Left lobe of liver (tissue), 2 donors: ENCODE measurements at regions not wholly inside any gene's neighbourhood (a gene's known extent, or its start where the extent isn't known, plus 50 kb on each side); places are given as distances from the start of the nearest gene placed in this dataset.
"Not testable (repeated sequence)": the region's sequence is repeated elsewhere in the genome, so short reads cannot be mapped to it uniquely, and the experiment has no call there.

Experiments used
- ATAC-seq: fragments of 200-7000 bp; cut with Tn5 transposase; one replicate; pipeline ENCODE4 v1.9.1; 2020; ENCODE audit warnings: mild to moderate bottlenecking, moderate library complexity
- DNase-seq: peaks from one replicate; pipeline ENCODE4 v3.0.0-alpha.2; 2020; ENCODE audit warnings: low spot score
- donor health status: DM: no; HTN: no; CAD: no; lungs with moderate emphysema.
- donor health status: DM: no; HTN: yes; CAD: no.

DNA sequence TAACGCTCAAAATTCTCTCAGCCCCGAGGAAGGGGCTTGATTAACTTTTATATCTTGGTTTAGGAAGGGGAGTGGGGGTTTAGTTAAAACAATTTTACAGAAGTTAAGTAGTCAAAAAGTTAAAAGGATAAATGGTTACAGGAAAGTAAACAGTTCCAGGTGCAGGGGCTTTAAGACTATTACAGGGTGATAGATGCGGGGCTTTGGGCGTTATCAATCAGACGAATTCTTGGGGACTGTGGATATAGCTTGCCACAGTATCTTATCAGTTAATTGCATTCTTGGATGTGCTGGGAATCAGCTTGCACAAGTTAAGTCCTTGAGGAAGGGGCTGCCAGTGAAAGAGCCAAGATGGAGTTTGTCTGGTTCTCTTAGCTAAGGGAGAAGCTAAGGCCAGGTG lies 616.2 kb downstream of the XPNPEP1 start:
- DNase-seq = not testable (repeated sequence)

DNA sequence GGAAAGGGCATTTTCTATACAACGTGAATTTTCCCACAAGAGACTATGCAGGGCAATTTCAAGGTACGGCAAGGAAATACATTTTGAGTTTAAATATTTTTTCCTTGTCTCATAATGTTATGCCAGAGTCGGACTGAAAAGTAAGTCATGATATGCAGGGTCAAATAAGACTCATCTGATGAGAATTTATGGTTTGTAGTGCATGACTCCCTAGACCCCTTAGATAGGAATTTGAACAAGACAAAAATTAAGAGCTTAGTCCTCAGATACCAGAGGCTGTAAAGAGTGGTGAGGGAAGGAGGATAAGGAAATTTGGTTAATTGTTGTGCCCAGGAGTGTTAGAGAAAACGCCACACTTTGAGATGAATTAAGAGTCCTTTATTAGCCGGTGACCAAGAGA lies 616.6 kb downstream of the XPNPEP1 start:
- DNase-seq = no peak
- no peak for ATAC-seq

More for the DNA sequence above, 616.2 kb downstream of the XPNPEP1 start:
- ATAC-seq = not testable (repeated sequence)

DNA sequence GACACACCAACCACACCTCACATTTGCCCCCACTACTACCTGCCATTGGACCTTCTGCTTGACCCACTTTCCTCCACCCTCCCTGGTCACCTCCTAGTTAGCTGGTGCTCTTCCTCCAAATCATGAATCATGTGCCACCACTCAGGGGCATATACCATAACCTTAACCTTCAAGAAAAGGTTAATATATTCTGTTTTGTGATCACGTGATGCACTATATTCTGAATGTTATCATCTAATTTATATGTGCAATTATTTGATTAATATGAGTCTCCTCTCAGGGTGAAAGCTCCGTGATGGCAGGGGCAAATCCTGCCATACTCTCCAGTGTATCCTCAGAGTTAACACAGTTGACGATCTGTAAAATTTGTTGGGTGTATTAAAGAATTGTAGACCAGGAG lies 635.5 kb downstream of the XPNPEP1 start:
- ATAC-seq (no peak), DNase-seq (no peak)

DNA sequence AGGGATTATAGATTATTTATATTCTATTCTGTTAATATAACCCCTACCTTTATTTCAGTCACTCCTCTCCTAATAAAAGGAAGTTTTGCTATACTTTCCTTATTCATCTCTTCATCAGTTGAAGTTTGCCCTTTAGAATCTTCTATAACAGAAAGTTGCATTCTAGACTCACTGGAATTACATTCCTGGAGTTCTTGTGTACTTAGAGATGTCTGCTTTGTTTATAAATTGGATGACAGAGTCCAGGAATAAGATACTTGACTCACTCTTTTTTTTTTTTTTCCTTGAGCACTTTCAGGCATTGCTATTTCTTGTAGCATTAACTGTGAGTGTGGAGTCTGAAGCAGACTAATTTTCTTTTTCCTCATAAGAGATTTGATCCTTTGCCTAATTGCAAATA lies 640.8 kb downstream of the XPNPEP1 start:
- ATAC-seq (no peak), DNase-seq (no peak)

DNA sequence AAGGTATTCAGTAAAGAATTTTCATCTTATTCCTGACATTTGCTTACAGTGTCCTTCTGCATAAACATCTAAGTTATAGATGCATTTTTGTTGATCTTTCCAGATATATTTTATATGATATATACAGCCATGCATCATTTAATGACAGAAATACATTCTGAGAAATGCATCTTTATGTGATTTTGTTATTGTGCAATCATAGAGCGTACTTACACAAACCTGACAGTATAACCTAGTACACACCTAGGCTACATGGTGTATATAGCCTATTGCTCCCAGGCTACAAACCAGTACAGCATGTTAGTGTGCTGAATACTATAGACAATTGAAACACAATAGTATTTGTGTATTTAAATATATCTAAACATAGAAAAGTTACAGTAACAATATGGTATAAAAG lies 642.0 kb downstream of the XPNPEP1 start:
- DNase-seq (no peak), ATAC-seq (no peak)

DNA sequence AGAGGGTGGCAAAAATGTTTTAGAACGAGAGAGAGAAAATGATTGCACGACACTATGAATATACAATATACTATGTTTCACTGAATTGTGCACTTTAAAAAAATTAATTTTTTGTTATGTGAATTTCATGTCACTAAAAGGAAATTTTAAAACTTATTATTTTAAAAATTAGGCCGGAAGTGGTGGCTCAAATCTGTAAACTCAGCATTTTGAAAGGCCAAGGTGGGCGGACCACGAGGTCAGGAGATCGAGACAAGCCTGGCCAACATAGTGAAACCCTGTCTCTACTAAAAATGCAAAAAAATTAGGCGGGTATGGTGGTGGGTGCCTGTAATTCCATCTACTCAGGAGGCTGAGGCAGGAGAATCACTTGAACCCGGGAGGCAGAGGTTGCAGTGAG lies 642.5 kb downstream of the XPNPEP1 start:
- DNase-seq = no peak
- ATAC-seq = no peak

GRCh38 chr10:109277456-109277855 lies 645.9 kb downstream of the XPNPEP1 start:
- ATAC-seq (no peak), DNase-seq (no peak)

DNA sequence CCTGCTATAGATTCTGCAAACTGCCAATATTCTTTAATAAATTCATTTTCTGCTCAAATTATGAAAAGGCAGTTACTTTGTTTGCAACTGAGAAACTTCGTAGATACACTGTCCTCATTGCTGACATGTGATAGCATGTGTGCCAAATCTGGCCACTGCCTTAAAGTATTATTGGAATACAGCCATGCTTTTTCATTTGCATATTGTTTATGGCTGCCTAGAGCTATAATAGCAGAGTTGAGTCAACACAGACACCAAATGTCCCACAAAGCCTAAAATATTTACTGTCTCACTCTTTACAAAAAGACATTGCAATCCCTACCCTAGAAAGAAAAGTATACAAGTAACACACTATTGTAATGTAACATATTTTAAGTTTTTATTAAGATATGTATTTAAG lies 647.4 kb downstream of the XPNPEP1 start:
- no peak for ATAC-seq
- DNase-seq = no peak

GRCh38 chr10:109274681-109275080 lies 648.6 kb downstream of the XPNPEP1 start:
- DNase-seq (no peak), ATAC-seq (no peak)

DNA sequence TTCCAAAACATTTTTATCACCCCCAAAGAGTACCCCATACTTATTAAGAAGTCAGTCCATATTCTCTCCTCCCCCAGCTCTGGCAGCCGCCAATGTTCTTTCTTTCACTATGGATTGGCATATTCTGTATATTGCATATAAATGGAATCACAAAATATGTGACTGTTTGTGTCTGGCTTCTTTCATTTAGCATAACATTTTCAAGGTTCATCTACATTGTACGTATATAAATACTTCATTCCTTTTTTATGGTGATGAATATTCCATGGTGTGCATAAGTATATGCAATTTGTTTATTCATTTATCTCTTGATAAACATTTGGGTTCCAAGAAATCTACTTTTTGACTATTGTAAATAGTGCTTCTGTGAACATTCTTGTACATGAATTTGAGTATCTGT lies 653.1 kb downstream of the XPNPEP1 start:
- ATAC-seq = no peak
- DNase-seq = no peak

- DNase-seq = no peak
- ATAC-seq = no peak
These were observed 659.3 kb downstream of the XPNPEP1 start for GRCh38 chr10:109264004-109264403.

GRCh38 chr10:109261231-109261630 lies 662.1 kb downstream of the XPNPEP1 start:
- DNase-seq (no peak), ATAC-seq (no peak)

- no peak for DNase-seq
- ATAC-seq = no peak
These were observed 664.0 kb downstream of the XPNPEP1 start for GRCh38 chr10:109259293-109259692.

DNA sequence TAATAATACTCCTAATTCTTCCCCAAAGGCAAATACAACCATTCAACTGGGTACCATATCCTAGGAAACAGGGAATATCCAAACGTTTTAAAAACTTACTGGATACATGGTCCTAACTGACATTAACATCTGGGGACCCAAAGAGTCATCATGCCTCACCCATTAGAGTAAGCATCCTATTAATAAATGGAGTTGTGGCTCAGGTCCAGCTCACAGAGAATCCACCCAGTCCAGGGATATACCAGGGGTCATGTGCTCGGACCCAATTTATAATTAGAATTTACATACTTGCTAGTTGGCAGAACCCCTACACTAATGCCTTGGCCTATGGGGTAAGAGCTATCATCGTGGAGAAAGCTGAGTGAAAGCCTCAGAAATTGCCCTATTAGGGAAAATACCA lies 670.0 kb downstream of the XPNPEP1 start:
- no peak for DNase-seq
- no peak for ATAC-seq

DNA sequence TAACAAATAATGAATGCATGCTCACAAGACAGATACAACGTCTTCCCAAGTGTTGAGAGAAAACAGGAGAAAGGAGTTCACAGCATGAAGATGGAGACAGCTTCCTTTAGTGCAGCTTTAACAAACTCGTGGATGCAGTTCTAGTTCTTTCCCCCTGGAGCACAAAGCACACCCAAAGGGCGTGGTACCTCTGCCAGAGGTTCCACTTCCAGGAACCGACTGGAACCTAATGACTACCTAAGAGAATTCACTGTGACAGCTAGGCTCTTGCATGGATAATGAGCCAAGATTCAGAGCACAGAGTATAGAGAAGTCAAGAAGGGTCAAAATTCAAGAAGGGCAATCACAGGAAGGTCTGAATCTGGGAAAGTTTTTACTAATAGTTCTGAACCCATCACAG lies 673.2 kb downstream of the XPNPEP1 start:
- no peak for ATAC-seq
- DNase-seq = no peak

DNA sequence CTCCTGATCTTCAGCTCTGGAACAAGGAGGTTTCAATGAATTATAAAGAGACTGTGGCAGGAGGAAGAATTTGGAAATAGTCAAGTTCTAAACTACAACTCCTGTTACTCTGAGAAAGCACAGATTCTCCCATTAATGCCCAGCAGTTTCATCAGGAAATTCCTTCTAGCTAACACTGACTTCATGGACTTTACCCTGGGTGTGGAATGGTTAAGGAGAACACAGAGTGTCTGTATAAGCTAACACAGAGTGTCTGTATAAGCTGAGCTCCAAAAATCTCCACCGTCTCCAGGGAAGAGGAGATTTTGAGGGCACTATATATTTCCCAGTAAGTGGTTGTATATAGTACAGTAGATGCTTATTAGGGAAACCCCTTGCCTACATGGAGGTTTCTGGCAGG lies 675.5 kb downstream of the XPNPEP1 start:
- DNase-seq (no peak), ATAC-seq (no peak)

DNA sequence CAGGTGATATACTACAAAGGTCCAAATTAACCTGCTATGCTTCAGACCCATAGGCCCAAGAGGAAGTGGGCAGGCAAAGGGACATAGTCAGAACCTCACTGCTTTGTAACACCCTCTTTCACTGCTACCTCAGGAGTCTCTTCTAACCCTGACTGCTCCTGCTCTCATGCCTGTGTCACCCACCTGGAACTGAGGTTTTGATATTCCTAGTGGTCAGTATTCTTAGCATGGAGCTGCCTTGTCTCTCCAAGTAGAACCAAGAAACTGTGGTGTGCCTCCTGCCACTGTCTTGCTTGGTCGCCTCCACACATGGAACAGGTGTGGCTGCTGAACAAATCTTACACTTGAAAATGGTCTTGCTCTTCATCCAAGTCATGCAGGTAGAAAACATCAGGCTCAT lies 677.5 kb downstream of the XPNPEP1 start:
- no peak for DNase-seq
- ATAC-seq = no peak

DNA sequence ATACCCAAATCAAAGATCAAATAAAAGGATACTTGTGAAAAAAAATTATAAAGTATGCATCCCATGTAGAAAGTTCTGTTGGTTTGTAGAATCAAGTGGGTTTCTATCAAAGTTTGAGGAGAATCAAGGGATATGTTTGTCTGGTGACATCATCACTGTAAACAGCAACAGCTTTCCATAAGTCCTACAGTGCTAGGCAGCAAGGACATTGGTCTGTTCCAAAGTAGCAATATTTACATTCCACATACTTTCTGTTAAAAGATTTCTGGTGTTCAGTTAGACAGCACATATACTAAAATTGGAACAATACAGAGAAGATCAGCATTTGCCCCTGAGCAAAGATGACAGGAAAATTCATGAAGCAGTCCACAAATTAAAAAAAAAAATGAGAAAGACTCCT lies 683.9 kb downstream of the XPNPEP1 start:
- ATAC-seq = no peak

DNA sequence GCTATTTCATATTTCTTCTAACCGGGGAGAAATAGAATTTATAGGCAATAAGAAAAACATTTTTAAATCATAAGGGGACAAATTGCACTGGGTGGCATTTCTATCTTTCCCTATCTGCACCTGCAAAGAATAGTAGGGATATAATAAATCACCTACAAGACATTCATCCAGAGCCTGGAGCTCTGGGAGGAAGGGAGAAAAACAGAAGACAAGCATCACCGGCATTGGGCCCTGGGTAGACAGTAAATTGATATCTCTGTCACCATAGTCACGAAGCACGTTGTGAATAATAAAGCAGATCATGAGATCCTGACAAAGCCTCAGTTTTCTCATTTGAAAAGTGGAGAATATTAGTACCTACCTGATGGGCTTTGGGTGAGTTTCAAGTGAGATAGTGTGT lies 685.6 kb downstream of the XPNPEP1 start:
- ATAC-seq = no peak
- DNase-seq = no peak

More for the DNA sequence above, 683.9 kb downstream of the XPNPEP1 start:
- DNase-seq = no peak

DNA sequence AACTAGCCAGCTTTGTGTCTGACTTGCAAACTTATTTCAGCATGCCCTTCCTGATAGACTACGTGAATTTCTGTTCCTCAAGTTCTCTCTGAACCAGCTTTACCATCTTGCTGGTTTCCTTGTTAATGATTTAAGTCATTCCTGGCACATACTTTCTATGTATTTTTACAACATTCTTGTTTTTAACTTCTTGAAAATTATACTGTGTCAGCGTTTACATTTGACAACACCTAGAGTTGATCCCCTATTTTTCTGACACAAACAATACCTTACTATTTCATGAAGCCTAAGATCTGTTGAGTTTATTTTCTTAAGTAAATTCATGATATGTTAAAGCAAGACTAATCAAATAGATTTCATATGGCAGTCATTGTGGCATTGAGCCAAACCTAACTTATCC lies 686.3 kb downstream of the XPNPEP1 start:
- no peak for DNase-seq
- no peak for ATAC-seq

DNA sequence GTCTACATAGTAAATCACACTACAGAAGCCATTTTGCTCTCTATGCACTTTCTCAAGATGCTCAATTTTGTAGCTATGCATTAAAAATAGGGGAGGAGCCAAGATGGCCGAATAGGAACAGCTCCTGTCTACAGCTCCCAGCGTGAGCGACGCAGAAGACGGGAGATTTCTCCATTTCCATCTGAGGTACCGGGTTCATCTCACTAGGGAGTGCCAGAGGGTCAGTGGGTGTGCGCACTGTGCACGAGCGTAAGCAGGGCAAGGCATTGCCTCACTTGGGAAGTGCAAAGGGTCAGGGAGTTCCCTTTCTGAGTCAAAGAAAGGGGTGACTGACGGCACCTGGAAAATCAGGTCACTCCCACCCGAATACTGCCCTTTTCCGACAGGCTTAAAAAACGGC lies 699.8 kb downstream of the XPNPEP1 start:
- not testable (repeated sequence) for DNase-seq, ATAC-seq

DNA sequence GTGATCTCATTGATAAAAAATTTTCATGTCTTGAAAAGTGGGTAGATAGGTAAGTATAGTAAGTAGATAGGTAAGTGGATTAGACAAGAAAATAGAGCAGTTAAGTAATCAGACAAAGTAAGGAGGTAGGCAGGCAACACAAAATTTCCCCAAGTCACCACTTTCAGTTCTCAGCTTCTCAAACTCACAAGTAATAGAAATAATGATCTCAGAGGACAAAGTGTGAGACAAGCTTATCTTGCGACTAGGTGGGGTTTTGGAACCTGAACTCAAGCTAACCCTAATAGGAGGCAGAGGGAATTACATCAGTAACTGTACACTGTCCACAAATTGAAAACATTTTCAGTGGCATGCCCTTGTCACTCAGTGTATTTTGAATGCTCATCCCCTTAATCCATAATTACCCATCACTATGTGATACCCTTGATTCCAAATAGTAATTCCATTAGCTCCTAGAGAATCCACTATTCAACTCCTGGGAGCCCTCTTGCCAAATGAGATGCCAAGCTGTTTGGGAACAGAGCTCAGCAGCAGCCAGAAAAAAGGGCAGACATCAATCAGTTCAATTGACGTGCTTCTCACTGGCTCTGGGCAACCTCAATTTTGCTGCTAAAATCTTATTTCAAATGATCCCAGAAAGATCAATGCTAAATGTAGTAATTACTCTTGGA lies 703.2 kb downstream of the XPNPEP1 start:
- ATAC-seq (no peak), DNase-seq (no peak)

- no peak for DNase-seq
- no peak for ATAC-seq
These were observed 705.1 kb downstream of the XPNPEP1 start for GRCh38 chr10:109218207-109218606.
